GM23338 (cell line): ENCODE measurements at regions not wholly inside any gene's neighbourhood (a gene's known extent, or its start where the extent isn't known, plus 50 kb on each side); places are given as distances from the start of the nearest gene placed in this dataset.

ENCODE experiments used
- ATAC-seq: fragments of 200-7000 bp; cut with Tn5 transposase; 3 replicates; pipeline ENCODE4 v1.9.1; 2020
- DNase-seq: peaks from one replicate; pipeline ENCODE4 v3.0.0-alpha.2; 2015; ENCODE audit warnings: low spot score
- H2AFZ ChIP-seq: fragments of 200-600 bp; sonication (generic); 2 replicates; pipeline ENCODE4 v1.8.0; 2016; ENCODE audit warnings: antibody characterized with exemption, mild to moderate bottlenecking, moderate library complexity
- H3F3A ChIP-seq: fragments of 200-600 bp; sonication (generic); replicated peaks from 2 replicates; pipeline ENCODE4 v1.8.0; 2017; ENCODE audit warnings: antibody characterized with exemption, mixed run types, low read depth
- H3K27ac ChIP-seq: fragments of 200-600 bp; sonication (generic); 2 replicates; pipeline ENCODE4 v1.6.1; 2016; ENCODE audit warnings: low read depth
- H3K27me3 ChIP-seq: fragments of 200-600 bp; sonication (generic); 2 replicates; pipeline ENCODE4 v1.8.0; 2016; ENCODE audit warnings: mild to moderate bottlenecking, mixed run types, moderate library complexity; ENCODE audit not compliant: insufficient read depth
- H3K36me3 ChIP-seq: fragments of 200-600 bp; sonication (generic); 2 replicates; pipeline ENCODE4 v1.8.0; 2016; ENCODE audit warnings: mild to moderate bottlenecking; ENCODE audit not compliant: insufficient read depth
- H3K4me1 ChIP-seq: fragments of 200-600 bp; sonication (generic); 2 replicates; pipeline ENCODE4 v1.8.0; 2016; ENCODE audit warnings: mild to moderate bottlenecking, moderate library complexity; ENCODE audit not compliant: insufficient read depth
- H3K4me2 ChIP-seq: fragments of 200-600 bp; sonication (generic); 2 replicates; pipeline ENCODE4 v1.7.1; 2017; ENCODE audit warnings: mixed run types
- H3K4me3 ChIP-seq: fragments of 200-600 bp; sonication (generic); 2 replicates; pipeline ENCODE4 v1.6.1; 2016; ENCODE audit warnings: mixed run types
- H3K79me2 ChIP-seq: fragments of 200-600 bp; sonication (generic); replicated peaks from 2 replicates; pipeline ENCODE4 v1.8.0; 2017; ENCODE audit warnings: mild to moderate bottlenecking; ENCODE audit not compliant: insufficient read depth
- H3K9me2 ChIP-seq: fragments of 200-600 bp; sonication (generic); 2 replicates; pipeline ENCODE4 v1.8.0; 2017; ENCODE audit not compliant: insufficient read depth
- H4K20me1 ChIP-seq: fragments of 200-600 bp; sonication (generic); replicated peaks from 2 replicates; pipeline ENCODE4 v1.8.0; 2017; ENCODE audit warnings: mild to moderate bottlenecking; ENCODE audit not compliant: insufficient read depth
- H3K27ac Mint-ChIP-seq: 2 replicates; pipeline ENCODE4 v1.8.0; 2020; ENCODE audit warnings: inconsistent platforms, mild to moderate bottlenecking, moderate library complexity, mixed read lengths
- H3K27me3 Mint-ChIP-seq: 3 replicates; pipeline ENCODE4 v1.8.0; 2022; ENCODE audit warnings: low read depth, mild to moderate bottlenecking, moderate library complexity, mixed read lengths, inconsistent platforms; ENCODE audit not compliant: insufficient read depth, poor library complexity
- H3K36me3 Mint-ChIP-seq: 3 replicates; pipeline ENCODE4 v1.8.0; 2021; ENCODE audit warnings: low read depth, mild to moderate bottlenecking, inconsistent platforms, moderate library complexity, mixed read lengths
- H3K4me1 Mint-ChIP-seq: 3 replicates; pipeline ENCODE4 v1.8.0; 2020; ENCODE audit warnings: mild to moderate bottlenecking, inconsistent platforms, mixed read lengths
- H3K4me3 Mint-ChIP-seq: 3 replicates; pipeline ENCODE4 v1.8.0; 2021; ENCODE audit warnings: moderate library complexity, mild to moderate bottlenecking, inconsistent platforms, mixed read lengths
- H3K9me3 Mint-ChIP-seq: 3 replicates; pipeline ENCODE4 v1.8.0; 2020; ENCODE audit warnings: moderate library complexity, mild to moderate bottlenecking, inconsistent platforms, mixed read lengths
- CREB1 ChIP-seq: fragments of 250-450 bp; sonication (Bioruptor Pico); IDR thresholded peaks from 2 replicates; pipeline ENCODE4 v1.5.0; 2020; ENCODE audit warnings: low read depth, mild to moderate bottlenecking, moderate library complexity
- CTCF ChIP-seq, 2 experiments: fragments of 200-600 bp in 1 of 2; sonication (generic) in 1 of 2; conservative IDR thresholded peaks; 2 replicates each; pipeline versions ENCODE4 v1.5.1 to v1.6.1; 2016 to 2017; ENCODE audit warnings: antibody characterized with exemption in 2 of 2, low read depth in 2 of 2, mild to moderate bottlenecking in 2 of 2, moderate library complexity in 1 of 2
- ETS1 ChIP-seq: IDR thresholded peaks from 2 replicates; pipeline ENCODE4 v1.6.1; 2016; ENCODE audit warnings: antibody characterized with exemption
- EZH2 ChIP-seq: fragments of 200-600 bp; sonication (generic); IDR thresholded peaks from one replicate; pipeline ENCODE4 v1.8.0; 2017; ENCODE audit warnings: antibody characterized with exemption, mild to moderate bottlenecking, low read depth; ENCODE audit not compliant: unreplicated experiment
- EZH2phosphoT487 ChIP-seq: fragments of 200-600 bp; sonication (generic); IDR thresholded peaks from one replicate; pipeline ENCODE4 v1.8.1; 2018; ENCODE audit warnings: antibody characterized with exemption; ENCODE audit not compliant: unreplicated experiment
- JUNB ChIP-seq: IDR thresholded peaks from one replicate; pipeline ENCODE4 v1.6.1; 2016; ENCODE audit warnings: antibody characterized with exemption; ENCODE audit not compliant: unreplicated experiment
- POLR2AphosphoS5 ChIP-seq: IDR thresholded peaks from 2 replicates; pipeline ENCODE4 v1.6.1; 2016; ENCODE audit warnings: antibody characterized with exemption, low read depth
- REST ChIP-seq: IDR thresholded peaks from one replicate; pipeline ENCODE4 v1.6.1; 2018; ENCODE audit warnings: antibody characterized with exemption; ENCODE audit not compliant: unreplicated experiment
- STAT1 ChIP-seq: IDR thresholded peaks from one replicate; pipeline ENCODE4 v1.6.1; 2016; ENCODE audit warnings: antibody characterized with exemption; ENCODE audit not compliant: unreplicated experiment
- ZNF114 ChIP-seq: fragments of 250-450 bp; sonication (Bioruptor Pico); IDR thresholded peaks from 2 replicates; pipeline ENCODE4 v1.5.0; 2020; ENCODE audit warnings: mild to moderate bottlenecking, moderate library complexity
- ZNF331 ChIP-seq: fragments of 250-450 bp; sonication (Bioruptor Pico); IDR thresholded peaks from 2 replicates; pipeline ENCODE4 v1.5.0; 2020; ENCODE audit warnings: low read depth, mild to moderate bottlenecking, moderate library complexity

GRCh38 chr4:182102576-182102975, 140.6 kb upstream of the TENM3 start (continued):
- no peak for TF ChIP-seq CTCF (conservative IDR thresholded peaks at IDR 0.05; ENCODE audit: low read depth in 2 of 2)

GRCh38 chr4:182103614-182104319, 139.4 kb upstream of the TENM3 start:
- no peak for ATAC-seq

More at GRCh38 chr4:182103614-182104319, 139.4 kb upstream of the TENM3 start:
- Histone ChIP-seq H3K9me2 (no peaks in the 10 kb centered on the region), H3K4me3 (no peak overlapping the region), H4K20me1 (no peaks in the 10 kb centered on the region), H2AFZ (no peak overlapping the region), H3K36me3 (no peaks in the 10 kb centered on the region), H3K79me2 (no peaks in the 10 kb centered on the region), H3F3A (no peaks in the 10 kb centered on the region), H3K27ac (no peak overlapping the region), H3K27me3 (no peaks in the 10 kb centered on the region), H3K4me1 (no peaks in the 10 kb centered on the region; the same call in 1 of the 2 replicates), H3K4me2 (no peak overlapping the region)
- no peak overlapping the region for H3K27ac Mint-ChIP-seq
- no peaks in the 10 kb centered on the region for H3K9me3 Mint-ChIP-seq
- TF ChIP-seq CREB1 (CRISPR knock-in tag) (no peak), ZNF114 (CRISPR knock-in tag) (no peak), REST (no peak), POLR2AphosphoS5 (no peak), STAT1 (no peak), ETS1 (no peak), ZNF331 (CRISPR knock-in tag) (no peak), CTCF (conservative IDR thresholded peaks at IDR 0.05; ENCODE audit: low read depth in 2 of 2) (no peak), EZH2phosphoT487 (no peak), JUNB (no peak), EZH2 (no peak)
- H3K4me1 Mint-ChIP-seq, result peaks cover 4% of the 10 kb centered on the region; the same call in 2 of the 3 replicates
- no peak for DNase-seq
- H3K36me3 Mint-ChIP-seq, result no peaks in the 10 kb centered on the region
- no peak overlapping the region for H3K4me3 Mint-ChIP-seq
- no peaks in the 10 kb centered on the region for H3K27me3 Mint-ChIP-seq
